ENCODE measurements at regions not wholly inside any gene's neighbourhood (a gene's known extent, or its start where the extent isn't known, plus 50 kb on each side); places are given as distances from the start of the nearest gene placed in this dataset.

DNA sequence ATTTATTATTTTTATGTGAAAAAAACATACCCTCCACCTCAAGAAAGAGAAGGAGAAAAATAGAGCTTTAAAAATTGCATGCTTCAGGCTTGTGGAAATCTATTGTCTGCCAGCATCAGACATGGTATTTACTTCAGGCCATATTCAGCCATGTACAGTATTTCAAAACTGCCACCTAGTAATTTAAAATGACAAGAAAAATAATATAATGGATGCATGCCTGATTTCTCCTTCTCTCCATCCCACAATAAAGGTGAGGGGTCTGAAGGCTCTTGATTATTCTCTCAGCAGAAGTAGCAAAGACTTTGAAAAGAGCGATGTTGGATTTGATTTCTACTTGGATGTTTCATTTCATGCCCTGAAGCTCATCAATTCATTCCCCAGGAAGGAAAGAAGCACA lies 250.7 kb downstream of the TBC1D4 start:
- no peak overlapping the region for H3K27ac ChIP-seq (ENCODE audit: low read depth in 1 of 2, low read length in 1 of 2)
- WGBS, 2 donors, result 96 to 100% methylated on average over 1 of the region's 1 CpG
- TF ChIP-seq, protein P1, sequence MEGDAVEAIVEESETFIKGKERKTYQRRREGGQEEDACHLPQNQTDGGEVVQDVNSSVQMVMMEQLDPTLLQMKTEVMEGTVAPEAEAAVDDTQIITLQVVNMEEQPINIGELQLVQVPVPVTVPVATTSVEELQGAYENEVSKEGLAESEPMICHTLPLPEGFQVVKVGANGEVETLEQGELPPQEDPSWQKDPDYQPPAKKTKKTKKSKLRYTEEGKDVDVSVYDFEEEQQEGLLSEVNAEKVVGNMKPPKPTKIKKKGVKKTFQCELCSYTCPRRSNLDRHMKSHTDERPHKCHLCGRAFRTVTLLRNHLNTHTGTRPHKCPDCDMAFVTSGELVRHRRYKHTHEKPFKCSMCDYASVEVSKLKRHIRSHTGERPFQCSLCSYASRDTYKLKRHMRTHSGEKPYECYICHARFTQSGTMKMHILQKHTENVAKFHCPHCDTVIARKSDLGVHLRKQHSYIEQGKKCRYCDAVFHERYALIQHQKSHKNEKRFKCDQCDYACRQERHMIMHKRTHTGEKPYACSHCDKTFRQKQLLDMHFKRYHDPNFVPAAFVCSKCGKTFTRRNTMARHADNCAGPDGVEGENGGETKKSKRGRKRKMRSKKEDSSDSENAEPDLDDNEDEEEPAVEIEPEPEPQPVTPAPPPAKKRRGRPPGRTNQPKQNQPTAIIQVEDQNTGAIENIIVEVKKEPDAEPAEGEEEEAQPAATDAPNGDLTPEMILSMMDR (IDR thresholded peaks at IDR 0.05; ENCODE audit: control extremely low read depth, extremely low read depth), result no peak
- DNase-seq, result no peak
- no peaks in the 10 kb centered on the region for H3K27me3 ChIP-seq (ENCODE audit: control insufficient read depth in 3 of 3, insufficient read depth in 3 of 3, low read length in 2 of 3)
- no peak for ATAC-seq (ENCODE audit: insufficient read depth, low FRiP score)
- peaks cover 0 to 6% (median 1%) of the 10 kb centered on the region in 4 donors for H3K9me3 ChIP-seq (ENCODE audit: control insufficient read depth in 4 of 4, insufficient read depth in 3 of 4, low read length in 3 of 4)
- peaks cover 0 to 12% (median 9%) of the 10 kb centered on the region in 5 donors for H3K4me1 ChIP-seq (ENCODE audit: control insufficient read depth in 5 of 5, insufficient read depth in 5 of 5, low read length in 5 of 5)
- no peaks in the 10 kb centered on the region for H3K36me3 ChIP-seq (ENCODE audit: control insufficient read depth in 4 of 4, insufficient read depth in 4 of 4, low read length in 4 of 4)
- H3K9ac ChIP-seq (ENCODE audit: insufficient read depth in 1 of 2, low read length in 2 of 2), result no peak overlapping the region
- H3K4me3 ChIP-seq, result no peak overlapping the region

DNA sequence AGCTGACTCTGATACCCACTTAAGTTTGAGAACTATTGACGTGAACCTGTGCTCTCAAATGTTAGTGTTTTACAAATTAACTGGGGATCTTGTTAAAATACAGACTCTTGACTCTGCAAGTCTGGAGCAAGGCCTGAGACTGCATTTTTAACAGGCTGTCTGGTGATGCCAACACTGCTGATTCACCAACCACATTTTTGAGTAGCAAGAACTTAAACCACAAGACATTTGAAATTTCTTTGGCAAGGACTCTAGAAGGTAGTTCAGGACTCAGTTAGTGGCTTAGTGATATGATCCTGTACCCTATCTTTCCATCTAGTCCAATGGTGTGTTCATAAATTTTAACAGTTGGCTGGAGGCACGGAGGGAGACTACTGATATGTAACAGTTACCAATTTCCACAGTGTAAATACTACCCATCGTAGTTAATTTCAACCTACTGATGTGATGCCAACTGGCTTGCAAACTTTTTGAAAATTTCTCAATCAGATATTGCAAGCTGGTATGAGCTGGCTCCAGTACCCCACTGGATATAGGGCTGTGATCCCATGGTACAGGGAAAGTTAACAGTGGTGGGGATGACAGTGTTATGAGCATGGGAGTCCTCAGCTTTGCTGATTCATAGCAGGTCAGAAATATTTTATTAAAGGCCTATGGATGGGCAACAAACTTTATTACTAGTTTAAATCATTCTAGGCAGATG lies 255.1 kb downstream of the TBC1D4 start:
- Histone ChIP-seq H3K4me1 (ENCODE audit: control insufficient read depth in 5 of 5, insufficient read depth in 5 of 5, low read length in 5 of 5) (peaks cover 0 to 12% (median 9%) of the 10 kb centered on the region in 5 donors), H3K9me3 (ENCODE audit: control insufficient read depth in 4 of 4, insufficient read depth in 3 of 4, low read length in 3 of 4) (peaks cover 0 to 3% (median 0%) of the 10 kb centered on the region in 4 donors), H3K27ac (ENCODE audit: low read depth in 1 of 2, low read length in 1 of 2) (no peak overlapping the region), H3K4me3 (no peak overlapping the region), H3K27me3 (ENCODE audit: control insufficient read depth in 3 of 3, insufficient read depth in 3 of 3, low read length in 2 of 3) (no peaks in the 10 kb centered on the region), H3K9ac (ENCODE audit: insufficient read depth in 1 of 2, low read length in 2 of 2) (no peak overlapping the region), H3K36me3 (ENCODE audit: control insufficient read depth in 4 of 4, insufficient read depth in 4 of 4, low read length in 4 of 4) (no peaks in the 10 kb centered on the region)
- TF ChIP-seq, protein P1 (IDR thresholded peaks at IDR 0.05; ENCODE audit: control extremely low read depth, extremely low read depth), result no peak
- peak; percentile 22 for ATAC-seq (ENCODE audit: insufficient read depth, low FRiP score)
- peak in 2 of 3 donors; percentile 26 to 65 for DNase-seq
- WGBS, 2 donors, result 44 to 46% methylated on average over 3 of the region's 3 CpGs

DNA sequence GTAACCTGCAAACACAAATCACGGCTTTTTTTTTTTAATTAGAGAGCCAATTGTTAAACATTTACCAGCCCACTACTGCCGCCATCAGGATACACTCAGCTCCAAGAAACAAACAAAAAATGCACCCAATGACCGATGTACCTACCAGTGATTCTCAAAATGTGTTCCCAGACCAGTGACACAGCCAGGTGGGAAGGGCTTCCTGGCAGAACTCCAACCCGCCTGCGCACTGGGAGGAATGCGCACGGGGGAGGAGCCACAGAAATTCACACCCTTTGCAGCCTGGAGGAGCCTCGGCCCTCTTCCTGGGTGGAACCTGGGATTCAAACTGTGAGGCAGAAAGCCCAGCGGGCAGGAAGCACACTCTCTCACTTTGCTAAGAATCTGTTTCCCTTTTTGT lies 255.9 kb downstream of the TBC1D4 start:
- H3K27ac ChIP-seq (ENCODE audit: low read depth in 1 of 2, low read length in 1 of 2), result peak overlapping the region in 1 of 2 donors; percentile 54
- no peaks in the 10 kb centered on the region for H3K36me3 ChIP-seq (ENCODE audit: control insufficient read depth in 4 of 4, insufficient read depth in 4 of 4, low read length in 4 of 4)
- H3K4me1 ChIP-seq (ENCODE audit: control insufficient read depth in 5 of 5, insufficient read depth in 5 of 5, low read length in 5 of 5), result peaks cover 0 to 12% (median 9%) of the 10 kb centered on the region in 5 donors
- DNase-seq (peak; percentile 35 to 75 (median 66)), ATAC-seq (ENCODE audit: insufficient read depth, low FRiP score) (peak; percentile 80)
- H3K4me3 ChIP-seq, result no peak overlapping the region
- no peaks in the 10 kb centered on the region for H3K27me3 ChIP-seq (ENCODE audit: control insufficient read depth in 3 of 3, insufficient read depth in 3 of 3, low read length in 2 of 3)
- WGBS, 2 donors, result 71 to 85% methylated on average over 9 of the region's 9 CpGs
- no peak overlapping the region for H3K9ac ChIP-seq (ENCODE audit: insufficient read depth in 1 of 2, low read length in 2 of 2)
- no peaks in the 10 kb centered on the region for H3K9me3 ChIP-seq (ENCODE audit: control insufficient read depth in 4 of 4, insufficient read depth in 3 of 4, low read length in 3 of 4)
- TF ChIP-seq, protein P1 (IDR thresholded peaks at IDR 0.05; ENCODE audit: control extremely low read depth, extremely low read depth), result no peak
